Neural progenitor cell (in vitro differentiated cells): ENCODE measurements at regions not wholly inside any gene's neighbourhood (a gene's known extent, or its start where the extent isn't known, plus 50 kb on each side); places are given as distances from the start of the nearest gene placed in this dataset.

Experiments
- DNase-seq: peaks from one replicate; pipeline ENCODE4 v3.0.0-alpha.2; 2016; ENCODE audit warnings: low spot score
- H2AFZ ChIP-seq: fragments of 200-600 bp; sonication (generic); replicated peaks from 2 replicates; pipeline ENCODE4 v1.6.1; 2016; ENCODE audit warnings: antibody characterized with exemption
- H3F3A ChIP-seq: fragments of 200-600 bp; sonication (generic); 2 replicates; pipeline ENCODE4 v1.6.1; 2016; ENCODE audit warnings: antibody characterized with exemption, low read depth
- H3K27ac ChIP-seq: fragments of 200-600 bp; sonication (generic); 2 replicates; pipeline ENCODE4 v1.5.1; 2016; ENCODE audit warnings: mild to moderate bottlenecking
- H3K27me3 ChIP-seq: fragments of 200-600 bp; sonication (generic); 2 replicates; pipeline ENCODE4 v1.6.1; 2016; ENCODE audit warnings: mild to moderate bottlenecking, moderate library complexity
- H3K36me3 ChIP-seq: fragments of 200-600 bp; sonication (generic); 2 replicates; pipeline ENCODE4 v1.5.1; 2016
- H3K4me1 ChIP-seq: fragments of 200-600 bp; sonication (generic); 2 replicates; pipeline ENCODE4 v1.6.1; 2016; ENCODE audit warnings: mixed run types
- H3K4me2 ChIP-seq: fragments of 200-600 bp; sonication (generic); 2 replicates; pipeline ENCODE4 v1.6.1; 2016
- H3K4me3 ChIP-seq: fragments of 200-600 bp; sonication (generic); 2 replicates; pipeline ENCODE4 v1.5.1; 2016
- H3K79me2 ChIP-seq: fragments of 200-600 bp; sonication (generic); 2 replicates; pipeline ENCODE4 v1.6.1; 2016; ENCODE audit warnings: low read depth
- H3K9ac ChIP-seq: fragments of 200-600 bp; sonication (generic); 2 replicates; pipeline ENCODE4 v1.6.1; 2016
- H3K9me3 ChIP-seq: fragments of 200-600 bp; sonication (generic); 2 replicates; pipeline ENCODE4 v1.5.1; 2016; ENCODE audit warnings: low read depth
- H4K20me1 ChIP-seq: fragments of 200-600 bp; sonication (generic); 2 replicates; pipeline ENCODE4 v1.6.1; 2016; ENCODE audit warnings: low read depth
- H3K27ac Mint-ChIP-seq: 3 replicates; pipeline ENCODE4 v1.8.0; 2021; ENCODE audit warnings: mixed read lengths
- H3K27me3 Mint-ChIP-seq: 2 replicates; pipeline ENCODE4 v1.8.0; 2022; ENCODE audit warnings: low read depth, mild to moderate bottlenecking, inconsistent platforms, moderate library complexity, mixed read lengths; ENCODE audit not compliant: insufficient read depth
- H3K36me3 Mint-ChIP-seq: 3 replicates; pipeline ENCODE4 v1.8.0; 2021; ENCODE audit warnings: mixed read lengths
- H3K4me1 Mint-ChIP-seq: 3 replicates; pipeline ENCODE4 v1.8.0; 2021; ENCODE audit warnings: mixed read lengths
- H3K4me3 Mint-ChIP-seq: 3 replicates; pipeline ENCODE4 v1.8.0; 2021; ENCODE audit warnings: mild to moderate bottlenecking, moderate library complexity, mixed read lengths
- H3K9me3 Mint-ChIP-seq: 3 replicates; pipeline ENCODE4 v1.8.0; 2020; ENCODE audit warnings: mixed read lengths
- EZH2 ChIP-seq: fragments of 200-600 bp; sonication (generic); IDR thresholded peaks from 2 replicates; pipeline ENCODE4 v1.6.1; 2017; ENCODE audit warnings: antibody characterized with exemption, mild to moderate bottlenecking, moderate library complexity
- EZH2phosphoT487 ChIP-seq: fragments of 200-600 bp; sonication (generic); IDR thresholded peaks from 2 replicates; pipeline ENCODE4 v1.6.1; 2017; ENCODE audit warnings: antibody characterized with exemption
- TF ChIP-seq, protein P1 (sequence below): fragments of 200-600 bp; sonication (generic); IDR thresholded peaks from 2 replicates; pipeline ENCODE4 v1.5.1; 2017; ENCODE audit warnings: antibody characterized with exemption, mild to moderate bottlenecking

GRCh38 chr17:77885678-77886386, 72.7 kb upstream of the TNRC6C start:
- H3K27ac Mint-ChIP-seq = peak overlapping the region; percentile 28
- peaks cover 27% of the 10 kb centered on the region for H3K27me3 Mint-ChIP-seq
- Histone ChIP-seq H3K36me3 (no peaks in the 10 kb centered on the region), H3F3A (no peaks in the 10 kb centered on the region), H3K9ac (no peak overlapping the region), H3K9me3 (no peaks in the 10 kb centered on the region), H3K4me3 (no peak overlapping the region), H3K4me1 (peaks cover 27% of the 10 kb centered on the region), H2AFZ (no peak overlapping the region), H3K4me2 (no peak overlapping the region), H3K79me2 (no peaks in the 10 kb centered on the region), H3K27me3 (no peaks in the 10 kb centered on the region), H3K27ac (no peak overlapping the region), H4K20me1 (no peaks in the 10 kb centered on the region)
- H3K9me3 Mint-ChIP-seq = no peaks in the 10 kb centered on the region
- TF ChIP-seq, protein P1, sequence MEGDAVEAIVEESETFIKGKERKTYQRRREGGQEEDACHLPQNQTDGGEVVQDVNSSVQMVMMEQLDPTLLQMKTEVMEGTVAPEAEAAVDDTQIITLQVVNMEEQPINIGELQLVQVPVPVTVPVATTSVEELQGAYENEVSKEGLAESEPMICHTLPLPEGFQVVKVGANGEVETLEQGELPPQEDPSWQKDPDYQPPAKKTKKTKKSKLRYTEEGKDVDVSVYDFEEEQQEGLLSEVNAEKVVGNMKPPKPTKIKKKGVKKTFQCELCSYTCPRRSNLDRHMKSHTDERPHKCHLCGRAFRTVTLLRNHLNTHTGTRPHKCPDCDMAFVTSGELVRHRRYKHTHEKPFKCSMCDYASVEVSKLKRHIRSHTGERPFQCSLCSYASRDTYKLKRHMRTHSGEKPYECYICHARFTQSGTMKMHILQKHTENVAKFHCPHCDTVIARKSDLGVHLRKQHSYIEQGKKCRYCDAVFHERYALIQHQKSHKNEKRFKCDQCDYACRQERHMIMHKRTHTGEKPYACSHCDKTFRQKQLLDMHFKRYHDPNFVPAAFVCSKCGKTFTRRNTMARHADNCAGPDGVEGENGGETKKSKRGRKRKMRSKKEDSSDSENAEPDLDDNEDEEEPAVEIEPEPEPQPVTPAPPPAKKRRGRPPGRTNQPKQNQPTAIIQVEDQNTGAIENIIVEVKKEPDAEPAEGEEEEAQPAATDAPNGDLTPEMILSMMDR = no peak
- TF ChIP-seq EZH2 = no peak
- TF ChIP-seq EZH2phosphoT487 = no peak
- H3K4me3 Mint-ChIP-seq = no peak overlapping the region
- H3K4me1 Mint-ChIP-seq = peaks cover 66% of the 10 kb centered on the region
- no peaks in the 10 kb centered on the region for H3K36me3 Mint-ChIP-seq
- no peak for DNase-seq

DNA sequence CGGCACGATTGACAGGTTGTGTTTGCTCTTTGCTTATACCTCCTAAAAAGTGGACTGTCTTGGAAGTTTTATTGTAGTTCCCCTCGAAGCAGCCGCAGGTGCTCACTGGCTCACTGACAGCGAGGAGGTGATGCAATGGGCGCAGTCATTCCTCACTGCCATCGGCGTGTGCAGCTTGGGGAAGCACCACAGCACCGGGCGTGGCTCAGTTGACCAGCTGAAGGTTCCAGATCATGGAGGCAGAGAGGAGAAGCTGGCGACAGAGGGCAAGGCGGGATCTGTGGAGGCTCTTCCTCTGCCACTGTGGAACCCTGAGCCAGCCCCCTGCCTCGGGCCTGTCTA, 72.1 kb upstream of the TNRC6C start:
- Mint-ChIP-seq H3K27ac (no peak overlapping the region), H3K4me1 (peaks cover 65% of the 10 kb centered on the region), H3K36me3 (no peaks in the 10 kb centered on the region), H3K9me3 (no peaks in the 10 kb centered on the region), H3K4me3 (no peak overlapping the region), H3K27me3 (peaks cover 27% of the 10 kb centered on the region)
- H3K36me3 ChIP-seq = no peaks in the 10 kb centered on the region
- DNase-seq = no peak
- H3K27me3 ChIP-seq = no peaks in the 10 kb centered on the region
- H3K4me3 ChIP-seq = no peak overlapping the region
- no peak overlapping the region for H2AFZ ChIP-seq
- no peak overlapping the region for H3K4me2 ChIP-seq
- no peaks in the 10 kb centered on the region for H3F3A ChIP-seq
- H3K27ac ChIP-seq = no peak overlapping the region
- H3K4me1 ChIP-seq = peaks cover 23% of the 10 kb centered on the region
- no peaks in the 10 kb centered on the region for H3K9me3 ChIP-seq
- TF ChIP-seq EZH2 (no peak), EZH2phosphoT487 (no peak)
- TF ChIP-seq, protein P1 = no peak
- H4K20me1 ChIP-seq = no peaks in the 10 kb centered on the region
- no peaks in the 10 kb centered on the region for H3K79me2 ChIP-seq
- H3K9ac ChIP-seq = no peak overlapping the region

DNA sequence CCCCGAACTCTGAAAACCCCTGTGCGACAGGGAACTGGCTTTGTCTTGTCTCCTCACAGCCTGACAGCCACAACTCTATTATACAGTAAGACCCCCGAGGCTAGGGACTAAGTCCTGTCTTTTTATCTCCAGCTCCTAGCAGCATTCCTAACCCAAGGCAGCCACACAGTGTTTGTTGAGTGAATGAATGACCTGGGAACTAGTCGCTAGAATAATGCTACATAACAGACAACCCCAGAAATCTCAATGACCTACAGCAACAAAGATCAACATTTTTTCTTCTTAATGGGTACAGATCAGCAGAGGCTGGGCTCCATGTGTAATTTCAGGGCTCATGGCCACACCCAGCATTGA, 71.4 kb upstream of the TNRC6C start:
- Histone ChIP-seq H3K27ac (no peak overlapping the region), H3F3A (no peaks in the 10 kb centered on the region), H3K9ac (no peak overlapping the region), H3K27me3 (no peaks in the 10 kb centered on the region), H3K4me3 (peak overlapping the region; percentile 18), H3K36me3 (no peaks in the 10 kb centered on the region), H3K4me1 (peaks cover 27% of the 10 kb centered on the region), H4K20me1 (no peaks in the 10 kb centered on the region), H2AFZ (no peak overlapping the region), H3K79me2 (no peaks in the 10 kb centered on the region), H3K9me3 (no peaks in the 10 kb centered on the region), H3K4me2 (peak overlapping the region; percentile 54)
- no peak for TF ChIP-seq EZH2phosphoT487
- TF ChIP-seq EZH2 = no peak
- TF ChIP-seq, protein P1 = no peak
- H3K4me1 Mint-ChIP-seq = peaks cover 64% of the 10 kb centered on the region
- H3K27ac Mint-ChIP-seq = peak overlapping the region; percentile 23
- DNase-seq = no peak
- peak overlapping the region; percentile 47 for H3K4me3 Mint-ChIP-seq
- H3K9me3 Mint-ChIP-seq = no peaks in the 10 kb centered on the region
- H3K27me3 Mint-ChIP-seq = peaks cover 22% of the 10 kb centered on the region
- H3K36me3 Mint-ChIP-seq = no peaks in the 10 kb centered on the region
